Small intestine (tissue), 7 donors: ENCODE measurements at regions not wholly inside any gene's neighbourhood (a gene's known extent, or its start where the extent isn't known, plus 50 kb on each side); places are given as distances from the start of the nearest gene placed in this dataset.

Experiments
- DNase-seq, 2 donors: peaks; one replicate each; pipeline versions ENCODE4 v3.0.0 to v3.0.0-alpha.2; 2013
- FAIRE-seq: peaks from 2 replicates; lab custom pipeline; 2012; peaks lifted over from hg19 to GRCh38; lab: Jason Lieb, UNC
- H3K27ac ChIP-seq, 3 donors: one replicate each; pipeline ENCODE4 v1.5.1; 2013; ENCODE audit warnings: low read length in 2 of 3, mild to moderate bottlenecking in 2 of 3, control low read depth in 1 of 3, inconsistent platforms in 1 of 3, low read depth in 1 of 3, moderate library complexity in 1 of 3
- H3K27me3 ChIP-seq, 3 donors: one replicate each; pipeline ENCODE4 v1.6.1; 2013; ENCODE audit warnings: low read length in 3 of 3, inconsistent platforms in 1 of 3; ENCODE audit not compliant: control insufficient read depth in 3 of 3, insufficient read depth in 3 of 3
- H3K36me3 ChIP-seq, 3 donors: one replicate each; pipeline ENCODE4 v1.6.1; 2013; ENCODE audit warnings: low read length in 3 of 3, inconsistent platforms in 1 of 3, low read depth in 1 of 3, mild to moderate bottlenecking in 1 of 3, moderate library complexity in 1 of 3; ENCODE audit not compliant: control insufficient read depth in 3 of 3, insufficient read depth in 2 of 3
- H3K4me1 ChIP-seq, 3 donors: one replicate each; pipeline ENCODE4 v1.6.1; 2013; ENCODE audit warnings: low read length in 2 of 3, inconsistent platforms in 1 of 3, low read depth in 1 of 3, mild to moderate bottlenecking in 1 of 3, moderate library complexity in 1 of 3; ENCODE audit not compliant: control insufficient read depth in 3 of 3, insufficient read depth in 2 of 3
- H3K4me3 ChIP-seq, 3 donors: one replicate each; pipeline ENCODE4 v1.5.1; 2013; ENCODE audit warnings: low read length in 3 of 3, control low read depth in 1 of 3, inconsistent platforms in 1 of 3, low read depth in 1 of 3, mild to moderate bottlenecking in 1 of 3, moderate library complexity in 1 of 3
- H3K9me3 ChIP-seq, 2 donors: one replicate each; pipeline ENCODE4 v1.6.1; 2013; ENCODE audit warnings: low read depth in 1 of 2, low read length in 1 of 2; ENCODE audit not compliant: control insufficient read depth in 2 of 2, insufficient read depth in 1 of 2
- WGBS, 3 donors: extraction: QIAGEN DNeasy Blood & Tissue Kit; methylation state at CpG; one replicate each; pipeline ENCODE4 v1.1.7; 2013; 5-methylcytosine and 5-hydroxymethylcytosine counted together
- donor health status: healthy with polysubstance abuse.
- donor health status: control.
- donor health status: control.
- donor health status: Bipolar disorder and iron deficiency.
- donor health status: healthy.

- peaks cover 5 to 30% (median 7%) of the 10 kb centered on the region in 3 donors for H3K4me1 ChIP-seq
- H3K27ac ChIP-seq = no peak overlapping the region
- DNase-seq (no peak), FAIRE-seq (no peak)
- no peaks in the 10 kb centered on the region for H3K27me3 ChIP-seq
- 87 to 94% (median 87%) methylated on average over 3 of the region's 3 CpGs for WGBS, 3 donors
- peaks cover 0 to 14% of the 10 kb centered on the region in 2 donors for H3K9me3 ChIP-seq
- H3K36me3 ChIP-seq = no peaks in the 10 kb centered on the region
- no peak overlapping the region for H3K4me3 ChIP-seq
Measured at GRCh38 chr6:11294228-11294627, 61.8 kb upstream of the NEDD9 start.

DNA sequence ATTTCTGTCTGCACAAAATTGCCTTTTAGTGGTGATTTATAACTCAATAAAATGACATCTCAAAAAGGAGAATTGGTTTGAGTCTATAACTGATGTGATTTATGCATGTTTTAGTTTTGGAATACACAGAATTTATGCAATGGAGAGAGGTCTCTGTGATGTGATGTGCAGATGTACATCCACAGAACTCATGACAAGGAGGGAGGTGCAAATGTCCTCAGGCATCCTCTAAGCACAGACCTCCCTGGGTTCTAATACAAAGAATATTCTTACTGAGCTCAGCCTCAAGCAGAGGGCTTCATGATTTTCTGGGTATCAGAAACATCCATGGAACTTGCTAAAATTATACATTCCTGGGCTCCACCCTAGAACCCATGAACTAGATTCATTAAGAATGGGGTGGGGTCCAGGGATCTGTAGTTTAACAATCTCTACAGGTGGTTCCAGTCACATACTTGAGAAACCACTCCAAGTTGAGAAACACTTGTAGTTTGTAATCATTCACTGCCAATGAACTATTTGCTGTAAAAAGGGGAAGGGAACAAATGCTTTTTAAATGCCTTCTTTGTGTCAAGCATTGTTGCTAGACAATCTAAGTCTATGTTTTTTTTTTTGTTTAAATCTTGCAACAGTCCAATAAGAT lies 60.2 kb upstream of the NEDD9 start:
- Histone ChIP-seq H3K36me3 (no peaks in the 10 kb centered on the region), H3K4me3 (no peak overlapping the region), H3K27ac (peak overlapping the region in 1 of 3 donors; percentile 2), H3K27me3 (no peaks in the 10 kb centered on the region), H3K9me3 (peaks cover 0 to 9% of the 10 kb centered on the region in 2 donors), H3K4me1 (peaks cover 5 to 29% (median 7%) of the 10 kb centered on the region in 3 donors)
- FAIRE-seq (no peak), DNase-seq (no peak)

- H3K27me3 ChIP-seq = no peaks in the 10 kb centered on the region
- WGBS, 3 donors = 33 to 53% (median 34%) methylated on average over 4 of the region's 4 CpGs
- H3K36me3 ChIP-seq = no peaks in the 10 kb centered on the region
- H3K9me3 ChIP-seq = peaks cover 0 to 9% of the 10 kb centered on the region in 2 donors
- H3K4me1 ChIP-seq = peaks cover 5 to 25% (median 10%) of the 10 kb centered on the region in 3 donors
- no peak overlapping the region for H3K4me3 ChIP-seq
- no peak for FAIRE-seq
- peak; percentile 55 to 66 for DNase-seq
- peak overlapping the region in 1 of 3 donors; percentile 57 for H3K27ac ChIP-seq
Measured at GRCh38 chr6:11292091-11292490, 59.6 kb upstream of the NEDD9 start.

DNA sequence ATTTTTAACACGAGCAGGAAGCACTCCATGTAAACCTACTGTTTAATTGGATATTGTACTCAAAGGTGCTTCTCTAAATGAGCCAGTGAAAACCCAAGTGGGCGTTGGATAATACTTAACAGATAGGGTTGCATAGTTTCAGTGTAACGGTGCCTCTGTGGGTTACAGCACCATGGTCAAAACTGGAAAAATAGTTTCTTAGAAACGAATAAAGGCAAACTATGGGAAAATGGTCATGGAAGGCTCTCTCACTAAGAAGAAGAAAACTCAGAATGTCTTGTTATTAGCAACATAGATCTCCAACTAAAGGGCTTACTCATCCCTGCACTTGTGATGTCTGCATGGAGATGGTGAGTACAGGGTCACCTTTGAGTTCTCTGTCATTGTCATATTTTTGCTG lies 59.1 kb upstream of the NEDD9 start:
- Histone ChIP-seq H3K36me3 (no peaks in the 10 kb centered on the region), H3K9me3 (peaks cover 0 to 9% of the 10 kb centered on the region in 2 donors), H3K4me3 (no peak overlapping the region), H3K4me1 (peaks cover 5 to 25% (median 10%) of the 10 kb centered on the region in 3 donors), H3K27ac (peak overlapping the region in 1 of 3 donors; percentile 57), H3K27me3 (no peaks in the 10 kb centered on the region)
- 70 to 81% (median 79%) methylated on average over 4 of the region's 4 CpGs for WGBS, 3 donors
- DNase-seq (no peak), FAIRE-seq (no peak)

DNA sequence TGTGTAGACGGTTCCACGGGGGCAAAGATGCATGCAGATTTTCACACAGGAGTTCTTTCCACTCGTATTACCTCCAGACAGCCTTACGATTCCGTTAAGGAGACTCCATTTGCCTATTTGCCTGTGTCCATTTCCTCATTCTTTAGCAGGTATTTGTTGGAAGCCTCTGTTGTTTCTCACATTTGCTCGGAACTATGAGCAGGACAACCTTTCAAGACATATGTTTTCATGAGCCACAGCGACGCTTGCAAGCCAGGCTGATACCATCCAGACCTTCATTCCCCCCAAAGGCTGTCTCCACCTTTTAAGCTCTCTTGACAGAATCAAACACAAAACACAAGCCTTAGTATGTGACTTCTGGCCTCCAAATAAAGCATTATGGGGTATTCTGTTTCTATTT lies 57.6 kb upstream of the NEDD9 start:
- Histone ChIP-seq H3K27me3 (no peaks in the 10 kb centered on the region), H3K9me3 (no peaks in the 10 kb centered on the region), H3K27ac (no peak overlapping the region), H3K4me3 (no peak overlapping the region), H3K4me1 (peaks cover 5 to 25% (median 10%) of the 10 kb centered on the region in 3 donors), H3K36me3 (no peaks in the 10 kb centered on the region)
- WGBS, 3 donors = 85 to 92% (median 91%) methylated on average over 8 of the region's 8 CpGs
- FAIRE-seq = no peak
- no peak for DNase-seq

DNA sequence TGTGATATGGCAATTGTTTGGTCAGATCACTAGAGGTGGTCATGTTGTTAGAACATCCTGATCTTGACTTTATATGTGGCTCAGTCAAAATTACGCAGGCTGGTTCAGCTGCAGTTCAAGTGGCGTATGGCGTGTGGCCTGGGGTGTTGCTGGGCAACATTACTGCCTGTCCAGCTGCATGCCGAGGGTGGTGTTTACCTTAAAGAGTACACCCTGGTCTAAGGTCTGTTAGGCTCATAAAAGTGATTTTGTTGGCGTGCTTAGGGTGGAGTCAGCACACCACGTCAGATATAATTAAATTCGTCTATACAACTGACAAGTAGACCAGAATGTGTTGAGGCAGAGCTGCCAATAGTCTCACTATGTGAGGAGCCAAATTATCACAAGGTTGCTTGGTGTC lies 55.6 kb upstream of the NEDD9 start:
- DNase-seq (peak; percentile 90 to 97), FAIRE-seq (no peak)
- Histone ChIP-seq H3K4me3 (no peak overlapping the region), H3K27ac (peak overlapping the region; percentile 2 to 62 (median 48)), H3K27me3 (no peaks in the 10 kb centered on the region), H3K36me3 (no peaks in the 10 kb centered on the region), H3K9me3 (no peaks in the 10 kb centered on the region), H3K4me1 (peaks cover 5 to 28% (median 11%) of the 10 kb centered on the region in 3 donors)
- 12 to 56% (median 44%) methylated on average over 7 of the region's 7 CpGs for whole genome bisulfite sequencing, 3 donors

DNA sequence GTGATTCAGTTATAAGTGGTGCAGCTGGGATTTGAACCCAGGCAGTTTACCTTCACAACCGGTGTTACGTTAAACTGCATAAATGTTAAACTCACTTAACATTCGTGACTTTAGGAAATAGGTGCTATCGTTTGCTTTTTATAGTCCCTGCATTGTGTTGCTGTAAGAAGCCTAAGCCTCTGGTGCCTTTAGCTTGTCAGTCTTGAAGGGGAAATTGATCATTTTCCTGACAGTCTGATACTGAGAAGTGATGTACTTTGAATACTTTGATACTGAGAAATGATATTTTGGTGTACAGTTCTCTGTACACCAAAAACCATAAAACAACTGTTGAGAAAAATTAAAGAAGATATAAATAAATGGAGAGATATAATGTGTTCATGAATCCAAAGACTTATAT lies 52.5 kb upstream of the NEDD9 start:
- FAIRE-seq = no peak
- no peaks in the 10 kb centered on the region for H3K36me3 ChIP-seq
- 92 to 95% (median 94%) methylated on average over 4 of the region's 4 CpGs for WGBS, 3 donors
- peaks cover 0 to 16% (median 4%) of the 10 kb centered on the region in 3 donors for H3K4me1 ChIP-seq
- no peak for DNase-seq
- no peaks in the 10 kb centered on the region for H3K9me3 ChIP-seq
- no peak overlapping the region for H3K4me3 ChIP-seq
- H3K27ac ChIP-seq = no peak overlapping the region
- H3K27me3 ChIP-seq = no peaks in the 10 kb centered on the region

DNA sequence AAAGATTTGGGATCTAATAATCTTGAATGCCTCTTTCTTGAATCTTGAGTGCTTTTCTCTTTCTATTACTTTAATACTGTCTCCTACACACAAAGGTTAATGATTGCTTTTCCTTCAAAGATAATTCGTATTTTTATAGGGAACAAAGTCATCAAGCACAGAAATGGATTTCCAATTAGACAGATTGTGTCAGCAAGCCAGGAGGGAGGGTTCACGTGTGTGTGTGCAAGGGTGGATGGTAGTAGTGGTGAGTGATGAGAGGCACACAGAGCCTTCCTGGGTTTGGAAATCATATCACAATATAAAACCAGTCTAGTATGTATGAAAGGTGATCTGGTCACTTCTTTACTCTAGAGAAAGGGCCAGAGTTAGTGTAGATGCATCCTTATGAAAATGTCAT lies 51.2 kb upstream of the NEDD9 start:
- H3K27ac ChIP-seq = peak overlapping the region in 2 of 3 donors; percentile 15 to 34
- peak; percentile 40 to 62 for DNase-seq
- FAIRE-seq = no peak
- H3K27me3 ChIP-seq = no peaks in the 10 kb centered on the region
- WGBS, 3 donors = 16 to 73% (median 44%) methylated on average over 2 of the region's 2 CpGs
- H3K9me3 ChIP-seq = no peaks in the 10 kb centered on the region
- no peak overlapping the region for H3K4me3 ChIP-seq
- no peaks in the 10 kb centered on the region for H3K36me3 ChIP-seq
- peaks cover 0 to 16% (median 4%) of the 10 kb centered on the region in 3 donors for H3K4me1 ChIP-seq

- DNase-seq (no peak), FAIRE-seq (no peak)
- H3K4me1 ChIP-seq = peaks cover 0 to 16% (median 4%) of the 10 kb centered on the region in 3 donors
- no peaks in the 10 kb centered on the region for H3K27me3 ChIP-seq
- H3K9me3 ChIP-seq = no peaks in the 10 kb centered on the region
- H3K4me3 ChIP-seq = no peak overlapping the region
- no peaks in the 10 kb centered on the region for H3K36me3 ChIP-seq
- H3K27ac ChIP-seq = no peak overlapping the region
- 84 to 87% (median 85%) methylated on average over 5 of the region's 5 CpGs for WGBS, 3 donors
Measured at GRCh38 chr6:11282875-11283274, 50.4 kb upstream of the NEDD9 start.
